A549 (cell line): ENCODE measurements at regions not wholly inside any gene's neighbourhood (a gene's known extent, or its start where the extent isn't known, plus 50 kb on each side); places are given as distances from the start of the nearest gene placed in this dataset.

Experiments
- ATAC-seq, 2 experiments: fragments of 200-7000 bp in 1 of 2; fragments of >200 bp in 1 of 2; cut with Nextera tagmentation in 1 of 2; cut with Tn5 transposase in 1 of 2; 3 replicates each; pipeline versions ENCODE4 v1.8.0 to v1.9.1; 2018 to 2020; ENCODE audit warnings: mild to moderate bottlenecking in 1 of 2, moderate library complexity in 1 of 2
- CTCF ChIA-PET: fragments of 300-600 bp; sonication (Branson Sonifier 250); formaldehyde crosslinking; extraction: SDS; loops from one replicate; lab custom pipeline; 2021; ENCODE audit warnings: antibody characterized with exemption, inconsistent platforms; lab: Yijun Ruan, JAX
- POLR2A ChIA-PET: fragments of 350-600 bp; formaldehyde crosslinking; extraction: SDS; loops from one replicate; lab custom pipeline; 2021; ENCODE audit warnings: antibody characterized with exemption, inconsistent platforms; lab: Yijun Ruan, JAX
- DNase-seq, 2 experiments: peaks; one replicate each; pipeline versions ENCODE4 v3.0.0 to v3.0.0-alpha.2; 2011 to 2016; ENCODE audit warnings: low read depth in 1 of 2, low spot score in 1 of 2
- FAIRE-seq: peaks from 2 replicates; lab custom pipeline; 2011; peaks lifted over from hg19 to GRCh38; lab: Jason Lieb, UNC
- H3K27ac ChIP-seq, 2 experiments: fragments of >200 bp; sonication (Bioruptor Twin); formaldehyde crosslinking; 3 replicates each; pipeline ENCODE4 v1.5.1; 2016 to 2017
- H3K4me1 ChIP-seq: fragments of >200 bp; sonication (Bioruptor Twin); formaldehyde crosslinking; 3 replicates; pipeline ENCODE4 v1.6.1; 2016
- H3K4me2 ChIP-seq: fragments of >200 bp; sonication (Bioruptor Twin); formaldehyde crosslinking; 3 replicates; pipeline ENCODE4 v1.6.1; 2016
- H3K4me3 ChIP-seq: fragments of >200 bp; sonication (Bioruptor Twin); formaldehyde crosslinking; 3 replicates; pipeline ENCODE4 v1.5.1; 2016
- H3K9me3 ChIP-seq: fragments of >200 bp; sonication (Bioruptor Twin); formaldehyde crosslinking; 3 replicates; pipeline ENCODE4 v1.6.1; 2016
- BHLHE40 ChIP-seq: IDR thresholded peaks from 2 replicates; pipeline ENCODE4 v1.6.1; 2012; ENCODE audit warnings: low read depth, low read length, inconsistent platforms
- CEBPB ChIP-seq, 2 experiments: fragments of >200 bp in 1 of 2; sonication (Bioruptor Twin) in 1 of 2; formaldehyde crosslinking in 1 of 2; IDR thresholded peaks; 2 replicates each; pipeline ENCODE4 v1.6.1; 2012 to 2016
- CHD4 ChIP-seq: fragments of 200-600 bp; sonication (generic); IDR thresholded peaks from 2 replicates; pipeline ENCODE4 v1.6.1; 2016; ENCODE audit warnings: antibody characterized with exemption, mild to moderate bottlenecking, borderline replicate concordance
- CTCF ChIP-seq: fragments of >200 bp; sonication (Bioruptor Twin); formaldehyde crosslinking; IDR thresholded peaks from 3 replicates; pipeline ENCODE4 v1.5.1; 2016
- FOSB ChIP-seq: fragments of 250-450 bp; sonication (Bioruptor Pico); IDR thresholded peaks from 2 replicates; pipeline ENCODE4 v1.5.0; 2020; ENCODE audit warnings: mild to moderate bottlenecking, moderate library complexity
- FOXS1 ChIP-seq: fragments of 250-450 bp; sonication (Bioruptor Pico); IDR thresholded peaks from 2 replicates; pipeline ENCODE4 v1.5.0; 2020; ENCODE audit warnings: mild to moderate bottlenecking, moderate library complexity
- GATA3 ChIP-seq: IDR thresholded peaks from 2 replicates; pipeline ENCODE4 v1.6.1; 2012; ENCODE audit warnings: borderline replicate concordance
- HMGXB4 ChIP-seq: fragments of 250-450 bp; sonication (Bioruptor Pico); IDR thresholded peaks from 2 replicates; pipeline ENCODE4 v1.5.0; 2021; ENCODE audit warnings: mild to moderate bottlenecking, moderate library complexity, borderline replicate concordance
- HOXB13 ChIP-seq: fragments of 250-450 bp; sonication (Bioruptor Pico); IDR thresholded peaks from 2 replicates; pipeline ENCODE4 v1.5.0; 2020; ENCODE audit warnings: low read depth, mild to moderate bottlenecking, moderate library complexity
- HOXB5 ChIP-seq: fragments of 250-450 bp; sonication (Bioruptor Pico); IDR thresholded peaks from 2 replicates; pipeline ENCODE4 v1.5.0; 2020; ENCODE audit warnings: mild to moderate bottlenecking, moderate library complexity
- JUN ChIP-seq, 2 experiments: fragments of >200 bp; sonication (Bioruptor Twin); formaldehyde crosslinking; IDR thresholded peaks; 2 replicates in 1 of 2; 3 replicates in 1 of 2; pipeline ENCODE4 v1.6.1; 2016 to 2017
- JUNB ChIP-seq: fragments of >200 bp; sonication (Bioruptor Twin); formaldehyde crosslinking; IDR thresholded peaks from 2 replicates; pipeline ENCODE4 v1.6.1; 2016
- KDM1A ChIP-seq: fragments of 200-600 bp; sonication (generic); IDR thresholded peaks from 2 replicates; pipeline ENCODE4 v1.6.1; 2016; ENCODE audit warnings: low read depth, mild to moderate bottlenecking
- MAFK ChIP-seq: fragments of 450-650 bp; IDR thresholded peaks from 2 replicates; pipeline ENCODE4 v1.6.1; 2014; ENCODE audit not compliant: partially characterized antibody
- MAX ChIP-seq: IDR thresholded peaks from 2 replicates; pipeline ENCODE4 v1.6.1; 2012
- NFE2L2 ChIP-seq: fragments of 150-350 bp; conservative IDR thresholded peaks from 2 replicates; pipeline ENCODE4 v1.6.1; 2014; ENCODE audit warnings: low read length
- PHF8 ChIP-seq: fragments of 200-600 bp; sonication (generic); IDR thresholded peaks from 2 replicates; pipeline ENCODE4 v1.6.1; 2016; ENCODE audit warnings: low read depth, mild to moderate bottlenecking, antibody characterized with exemption, moderate library complexity, borderline replicate concordance
- POLR2A ChIP-seq: IDR thresholded peaks from 2 replicates; pipeline ENCODE4 v1.6.1; 2012; ENCODE audit warnings: mild to moderate bottlenecking, low read length
- RAD21 ChIP-seq, 2 experiments: fragments of >200 bp in 1 of 2; sonication (Bioruptor Twin) in 1 of 2; formaldehyde crosslinking in 1 of 2; IDR thresholded peaks in 1 of 2; conservative IDR thresholded peaks in 1 of 2; 2 replicates in 1 of 2; 3 replicates in 1 of 2; pipeline ENCODE4 v1.6.1; 2012 to 2018; ENCODE audit warnings: inconsistent platforms in 1 of 2
- SMC3 ChIP-seq: fragments of >200 bp; sonication (Bioruptor Twin); formaldehyde crosslinking; IDR thresholded peaks from 3 replicates; pipeline ENCODE4 v1.6.1; 2018; ENCODE audit warnings: inconsistent platforms
- USF2 ChIP-seq: fragments of 450-650 bp; IDR thresholded peaks from 2 replicates; pipeline ENCODE4 v1.6.1; 2014; ENCODE audit warnings: antibody characterized with exemption
- ZNF302 ChIP-seq: fragments of 250-450 bp; sonication (Bioruptor Pico); IDR thresholded peaks from 2 replicates; pipeline ENCODE4 v1.9.0; 2021; ENCODE audit warnings: inconsistent platforms, mild to moderate bottlenecking, moderate library complexity
- WGBS: methylation state at CpG from one replicate; pipeline ENCODE4 v1.1.6; 2017; ENCODE audit errors: missing lambda C conversion rate; 5-methylcytosine and 5-hydroxymethylcytosine counted together

GRCh38 chr5:74035521-74035937 lies 409.5 kb downstream of the ARHGEF28 start:
- TF ChIP-seq KDM1A, result no peak
- TF ChIP-seq CTCF, result peak; percentile 59
- TF ChIP-seq MAFK, result no peak
- TF ChIP-seq NFE2L2, result no peak
- no peak for TF ChIP-seq MAX
- no peak for TF ChIP-seq BHLHE40
- no peak for TF ChIP-seq HOXB13 (CRISPR knock-in tag)
- TF ChIP-seq POLR2A, result no peak
- no peak for TF ChIP-seq ZNF302 (CRISPR knock-in tag)
- peak; percentile 84 for TF ChIP-seq SMC3
- no peak for TF ChIP-seq JUN (IDR thresholded peaks at IDR 0.05)
- no peak for TF ChIP-seq CHD4
- no peak for TF ChIP-seq USF2
- TF ChIP-seq RAD21 (conservative IDR thresholded peaks at IDR 0.05 in 1 of 2, IDR thresholded peaks at IDR 0.05 in 1 of 2), result peak; percentile 77 to 80
- TF ChIP-seq, all 56 proteins: peak for 3
- WGBS, result 55% methylated on average over 6 of the region's 6 CpGs
- peak; percentile 84 for FAIRE-seq
- ATAC-seq, result peak; percentile 67 to 81; a peak in 5 of 6 replicates
- Histone ChIP-seq H3K4me3 (no peak overlapping the region), H3K4me2 (peak overlapping the region; percentile 42), H3K9me3 (no peaks in the 10 kb centered on the region), H3K4me1 (peaks cover 19% of the 10 kb centered on the region; the same call in 2 of the 3 replicates), H3K27ac (peak overlapping the region in 1 of 2 experiments; percentile 23; a peak in 1 of 6 replicates)
- DNase-seq, result peak; percentile 16 to 61
- ChIA-PET POLR2A (interaction anchor here (2.0 kb wide), 1 partner anchor 605 kb away, joined by 4 read pairs; the partner anchor contains the start of gene ENC1), CTCF (interaction anchor here (0.7 to 1.9 kb wide), 16 partner anchors 9 to 619 kb away, joined by 3 to 12 read pairs (median 4); partner anchors contain the start of gene ENC1)

GRCh38 chr5:74034733-74035132 lies 408.7 kb downstream of the ARHGEF28 start:
- H3K4me3 ChIP-seq, result no peak overlapping the region
- no peak for FAIRE-seq
- ATAC-seq, result peak; percentile 48 to 49; a peak in 2 of 6 replicates
- no peak for TF ChIP-seq GATA3
- TF ChIP-seq HOXB5 (CRISPR knock-in tag), result no peak
- TF ChIP-seq FOSB (CRISPR knock-in tag), result no peak
- TF ChIP-seq CHD4, result no peak
- no peak for TF ChIP-seq FOXS1
- TF ChIP-seq PHF8, result no peak
- peaks cover 16% of the 10 kb centered on the region; the same call in 1 of the 3 replicates for H3K4me1 ChIP-seq
- H3K4me2 ChIP-seq, result no peak overlapping the region
- H3K27ac ChIP-seq, result no peak overlapping the region
- WGBS, result 60% methylated on average over 11 of the region's 11 CpGs
- DNase-seq, result peak in 1 of 2 experiments; percentile 6
- ChIA-PET POLR2A (interaction anchor here (2.0 kb wide), 1 partner anchor 606 kb away, joined by 4 read pairs; the partner anchor contains the start of gene ENC1), CTCF (interaction anchor here (0.7 to 1.9 kb wide), 16 partner anchors 9 to 619 kb away, joined by 3 to 12 read pairs (median 4); partner anchors contain the start of gene ENC1)
- no peaks in the 10 kb centered on the region for H3K9me3 ChIP-seq

- TF ChIP-seq JUNB (no peak), HMGXB4 (CRISPR knock-in tag) (no peak), USF2 (no peak), NFE2L2 (no peak), JUN (IDR thresholded peaks at IDR 0.05) (no peak), CEBPB (IDR thresholded peaks at IDR 0.05) (no peak), PHF8 (no peak)
- H3K4me2 ChIP-seq, result no peak overlapping the region
- H3K9me3 ChIP-seq, result no peaks in the 10 kb centered on the region
- FAIRE-seq (no peak), ATAC-seq (no peak), DNase-seq (no peak)
- no peak overlapping the region for H3K27ac ChIP-seq
- peaks cover 14% of the 10 kb centered on the region; the same call in 1 of the 3 replicates for H3K4me1 ChIP-seq
- POLR2A ChIA-PET, result no interaction called here
- WGBS, result 44% methylated on average over 1 of the region's 1 CpG
- CTCF ChIA-PET, result interaction anchor here (1.1 kb wide), 1 partner anchor 13 kb away, joined by 3 read pairs; no protein-coding TSS in a partner anchor
- no peak overlapping the region for H3K4me3 ChIP-seq
Measured at GRCh38 chr5:74032617-74033016, 406.6 kb downstream of the ARHGEF28 start.
